NCI-H2081 (cell line): ENCODE measurements at regions not wholly inside any gene's neighbourhood (a gene's known extent, or its start where the extent isn't known, plus 50 kb on each side); places are given as distances from the start of the nearest gene placed in this dataset.
A peak's percentile ranks its signal among the peaks of the same experiment; 100 is the strongest.

Source experiments
- DNase-seq, 2 experiments: peaks; one replicate each; lab custom pipeline; 2025; lab: John Stamatoyannopoulos, UW

DNA sequence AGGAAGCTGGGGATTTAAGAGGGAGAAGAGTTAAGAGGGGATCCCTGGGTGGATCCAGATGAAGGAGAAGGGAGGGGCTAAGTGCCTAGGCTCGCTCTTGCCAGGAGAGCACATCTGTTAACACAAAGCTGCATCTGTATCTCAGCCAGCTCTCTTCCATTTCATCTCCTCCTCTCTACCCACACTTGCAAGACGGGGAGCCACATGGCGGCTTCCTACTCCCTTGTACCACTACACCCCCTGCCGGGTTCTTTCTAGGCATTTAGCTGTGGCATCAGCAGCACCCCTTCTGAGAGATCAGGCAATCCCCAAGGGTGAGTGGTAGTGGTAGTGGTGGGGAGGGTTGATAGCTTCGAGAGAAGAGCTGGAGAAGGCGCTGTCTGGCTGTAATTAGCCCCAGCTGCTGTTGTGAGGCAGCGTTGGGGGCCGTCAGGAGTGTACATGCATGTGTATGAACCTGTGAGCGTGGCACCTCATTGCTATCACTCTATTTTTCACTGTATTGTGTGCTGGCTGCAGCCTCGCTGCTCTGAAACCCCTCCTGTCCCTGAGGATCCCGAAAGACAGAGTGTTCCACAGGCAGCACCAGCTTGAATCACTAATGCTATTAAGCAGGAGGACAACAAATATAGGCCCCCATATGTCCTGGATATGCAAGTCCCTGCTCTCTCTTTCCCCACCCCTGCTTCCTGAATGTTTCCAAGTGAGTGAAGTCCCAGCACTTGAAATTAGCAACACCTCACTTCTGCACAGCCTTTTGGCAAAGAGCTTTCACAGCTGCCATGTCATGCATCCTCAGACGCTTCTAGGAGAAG is 73.7 kb downstream of the RTL9 start:
- DNase-seq, result no peak

GRCh38 chrX:110432906-110433215 is 74.2 kb downstream of the RTL9 start:
- DNase-seq, result no peak

GRCh38 chrX:110435196-110435595 is 76.5 kb downstream of the RTL9 start:
- no peak for DNase-seq

GRCh38 chrX:110436523-110436922 is 77.9 kb downstream of the RTL9 start:
- DNase-seq, result no peak

DNA sequence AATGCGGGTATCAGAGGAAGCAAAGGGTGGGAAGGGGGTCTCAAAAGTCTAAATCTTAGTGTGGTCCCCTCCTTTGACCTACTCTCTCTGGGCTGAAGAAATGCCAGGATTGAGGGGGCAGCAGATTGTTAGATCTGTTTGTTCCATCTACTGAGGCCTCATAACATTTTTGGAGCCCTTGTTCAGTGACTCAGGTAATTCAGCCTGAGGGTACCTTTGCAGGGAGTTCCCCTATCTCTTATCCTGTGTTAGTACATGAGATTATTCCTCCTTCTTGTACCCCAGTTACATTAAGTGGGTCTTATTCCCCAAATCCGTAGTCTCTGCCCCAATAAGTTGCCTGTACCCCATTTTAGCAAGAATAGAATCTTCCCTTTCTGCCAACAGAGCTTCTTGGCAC is 79.0 kb downstream of the RTL9 start:
- no peak for DNase-seq

DNA sequence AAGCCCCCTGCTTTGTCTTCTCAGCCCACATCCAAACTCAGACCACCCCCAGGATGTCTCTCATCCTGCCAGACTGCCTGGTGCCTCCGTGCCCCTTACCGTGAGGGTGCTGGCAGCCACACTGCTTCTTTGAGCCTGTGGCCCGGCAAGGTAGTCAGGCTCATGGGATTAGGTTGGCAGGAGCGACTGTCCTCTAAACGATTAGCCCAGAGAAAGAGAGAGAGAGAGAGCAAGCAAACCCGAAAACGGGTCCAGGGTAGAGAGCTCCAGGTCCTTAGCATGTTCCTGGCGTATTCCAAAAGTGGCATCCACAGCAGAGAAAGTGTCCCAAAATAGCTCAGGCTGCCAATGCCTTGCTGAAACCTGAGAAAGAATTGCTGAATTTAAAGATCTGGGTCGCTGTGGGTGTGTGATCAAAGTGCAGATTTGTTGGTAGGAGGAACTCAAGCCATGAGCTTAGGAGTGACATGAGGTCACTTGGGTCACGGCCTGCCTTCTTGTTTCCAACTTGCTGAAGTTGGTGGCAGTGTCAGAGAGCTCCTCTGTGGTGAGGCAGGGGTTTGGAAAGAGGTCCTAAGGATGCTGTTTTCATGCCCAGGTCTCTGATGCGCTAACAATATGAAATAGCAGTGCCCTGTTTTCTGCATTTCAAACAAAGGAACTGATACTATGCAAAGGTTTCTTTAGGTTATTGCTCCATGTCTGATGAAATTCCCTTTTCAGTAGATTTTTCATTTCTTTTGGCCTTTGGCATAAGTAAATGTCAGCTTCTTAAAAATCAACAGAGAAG is 81.6 kb downstream of the RTL9 start:
- no peak for DNase-seq

GRCh38 chrX:110442635-110443034 is 84.0 kb downstream of the RTL9 start:
- DNase-seq, result peak in 1 of 2 experiments; percentile 23

DNA sequence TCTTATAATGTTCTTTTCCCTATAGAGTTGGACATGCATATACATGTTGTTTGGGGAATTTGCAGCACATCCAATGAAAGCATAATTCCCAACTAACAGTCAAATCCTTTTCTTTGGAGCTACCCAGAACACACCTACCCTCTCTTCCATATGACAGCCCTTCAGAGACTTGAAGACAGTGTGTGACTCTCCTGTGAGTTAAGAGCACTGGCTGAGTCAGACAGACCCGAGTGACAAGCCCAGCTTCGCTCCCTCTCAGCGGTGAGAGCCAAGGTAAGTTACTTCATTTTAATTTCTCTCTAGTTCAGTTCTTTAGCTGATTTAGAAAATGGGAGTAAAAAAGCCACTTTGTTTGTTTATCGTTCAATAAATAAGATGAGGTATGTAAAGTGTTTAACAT is 86.3 kb downstream of the RTL9 start:
- DNase-seq, result no peak

DNA sequence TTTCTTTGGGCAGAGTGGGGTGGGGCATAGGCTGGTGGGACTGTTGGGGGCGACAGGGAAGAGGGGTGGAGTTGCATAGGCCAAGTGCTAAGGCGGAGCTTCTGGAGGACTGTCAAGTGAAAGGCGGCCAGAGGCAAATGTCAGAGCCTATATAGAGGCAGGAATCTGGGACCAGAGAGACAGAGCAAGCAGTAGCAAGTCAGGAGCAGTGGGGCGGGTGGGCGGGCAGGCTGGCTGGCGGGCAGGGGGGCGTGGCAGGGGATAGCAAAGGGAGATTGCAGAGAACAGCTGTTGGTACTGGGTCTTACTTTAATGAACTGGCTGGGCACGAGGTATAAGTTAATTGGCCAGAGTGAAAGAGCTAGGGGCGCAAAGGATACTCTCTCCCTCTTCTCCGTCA is 89.8 kb downstream of the RTL9 start:
- no peak for DNase-seq

GRCh38 chrX:110449312-110449711 is 90.7 kb downstream of the RTL9 start:
- no peak for DNase-seq

DNA sequence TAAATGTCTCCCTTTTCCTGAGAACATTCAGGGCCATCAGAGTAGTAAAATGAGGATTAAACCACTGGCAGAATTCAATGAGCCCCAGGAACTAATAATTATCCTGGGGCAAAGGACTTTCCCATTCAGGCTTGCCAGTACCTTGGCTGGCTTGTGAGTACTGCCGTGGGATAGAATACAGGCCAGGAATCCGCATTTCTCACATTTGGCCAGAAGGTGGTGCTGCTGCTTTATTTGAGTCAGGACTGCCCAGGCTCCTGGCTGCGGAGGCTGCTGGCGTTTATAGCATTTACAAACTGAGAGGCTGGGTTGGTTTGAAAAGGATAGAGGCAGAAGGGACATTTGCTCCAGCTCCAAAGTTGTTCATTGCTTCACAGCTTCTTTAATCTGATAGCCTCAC is 91.4 kb downstream of the RTL9 start:
- DNase-seq, result peak; percentile 80 to 83

DNA sequence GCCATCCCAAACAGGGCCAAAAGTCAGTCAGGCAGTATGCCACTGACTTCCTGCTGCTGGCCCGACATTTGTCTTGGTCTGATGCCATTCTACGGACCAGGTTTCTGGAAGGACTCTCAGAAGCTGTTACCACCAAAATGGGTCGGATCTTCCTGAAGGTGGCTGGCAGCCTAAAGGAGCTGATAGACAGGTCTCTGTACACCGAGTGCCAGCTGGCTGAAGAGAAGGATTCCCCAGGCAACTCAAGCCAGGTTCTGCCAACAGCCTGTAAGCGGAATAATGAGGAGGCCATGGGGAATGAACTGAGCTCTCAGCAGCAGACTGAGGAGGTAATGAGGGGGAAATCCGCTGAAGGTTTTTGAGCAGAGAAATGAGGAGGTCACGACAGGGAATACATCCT is 95.7 kb downstream of the RTL9 start:
- DNase-seq, result no peak

GRCh38 chrX:110462957-110463356 is 104.3 kb downstream of the RTL9 start:
- peak; percentile 7 to 38 for DNase-seq

DNA sequence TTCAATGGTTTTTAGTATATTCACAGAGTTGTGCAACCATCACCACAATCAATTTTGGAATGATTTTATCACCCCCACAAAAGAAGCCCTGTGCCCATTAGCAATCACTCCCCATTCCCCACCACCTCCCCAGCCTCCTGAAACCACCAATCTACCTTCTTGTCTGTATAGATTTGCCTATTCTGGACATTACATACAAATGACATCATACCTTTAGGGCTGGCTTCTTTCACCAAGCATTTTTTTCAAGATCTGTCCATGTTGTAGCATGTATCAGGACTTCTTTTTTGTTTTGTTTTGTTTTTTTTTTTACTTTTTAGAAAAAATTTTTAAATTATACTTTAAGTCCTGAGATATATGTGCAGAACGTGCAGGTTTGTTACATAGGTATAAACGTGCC is 108.1 kb downstream of the RTL9 start:
- no peak for DNase-seq

DNA sequence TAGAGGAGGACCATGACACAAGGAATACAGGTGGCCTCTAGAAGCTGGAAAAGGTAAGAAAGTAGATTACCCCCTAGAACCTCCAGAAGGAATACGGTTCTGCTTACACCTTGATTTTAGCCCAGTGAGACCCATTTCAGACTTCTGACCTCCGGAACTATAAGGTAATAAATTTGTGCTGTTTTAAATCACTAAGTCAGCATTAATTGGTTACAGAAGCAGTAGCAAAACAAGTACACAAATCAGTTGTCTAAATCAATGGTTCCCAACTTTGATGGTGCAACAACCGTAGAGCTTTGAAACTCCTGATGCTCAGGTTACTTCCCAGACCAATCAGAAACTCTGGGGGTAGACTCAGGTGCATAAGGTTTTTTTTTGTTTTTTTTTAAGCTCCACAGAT is 113.6 kb downstream of the RTL9 start:
- no peak for DNase-seq

GRCh38 chrX:110477593-110478228 is 119.1 kb downstream of the RTL9 start:
- no peak for DNase-seq

DNA sequence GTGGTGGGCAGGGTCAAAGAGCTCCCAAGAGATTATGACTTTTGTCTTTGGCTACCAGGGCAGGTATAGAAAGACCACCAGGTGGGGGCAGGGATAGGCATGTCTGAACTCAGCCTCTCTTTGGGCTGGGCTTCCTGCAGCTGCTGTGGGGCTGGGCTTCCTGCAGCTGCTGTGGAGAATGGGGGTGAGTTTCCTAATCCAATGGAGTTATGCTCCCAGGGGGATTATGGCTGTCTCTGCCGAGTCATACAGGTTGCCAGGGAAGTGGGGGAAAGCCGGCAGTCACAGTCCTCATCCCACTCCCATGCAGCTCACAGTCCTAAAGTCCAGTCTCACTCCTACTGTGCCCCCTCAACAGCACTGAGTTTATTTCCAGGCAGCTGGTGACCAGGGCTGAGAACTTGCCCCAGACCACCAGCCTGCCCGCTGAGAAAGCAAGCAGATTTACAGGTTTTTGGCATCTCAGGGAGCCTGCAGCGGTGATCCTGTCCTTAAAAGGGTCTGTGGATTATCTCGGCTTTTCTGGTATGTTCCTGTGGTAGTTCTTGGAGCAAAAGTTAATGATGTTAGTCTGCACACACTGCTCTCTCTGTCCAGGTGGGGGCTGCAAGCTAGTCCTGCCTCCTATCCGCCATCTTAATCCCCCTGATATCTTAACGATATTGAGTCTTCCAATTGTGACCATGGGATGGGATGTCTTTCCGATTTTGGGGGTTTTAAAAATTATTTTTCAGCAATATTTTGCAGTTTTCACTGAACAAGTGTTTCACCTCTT is 133.4 kb downstream of the RTL9 start:
- DNase-seq, result no peak

DNA sequence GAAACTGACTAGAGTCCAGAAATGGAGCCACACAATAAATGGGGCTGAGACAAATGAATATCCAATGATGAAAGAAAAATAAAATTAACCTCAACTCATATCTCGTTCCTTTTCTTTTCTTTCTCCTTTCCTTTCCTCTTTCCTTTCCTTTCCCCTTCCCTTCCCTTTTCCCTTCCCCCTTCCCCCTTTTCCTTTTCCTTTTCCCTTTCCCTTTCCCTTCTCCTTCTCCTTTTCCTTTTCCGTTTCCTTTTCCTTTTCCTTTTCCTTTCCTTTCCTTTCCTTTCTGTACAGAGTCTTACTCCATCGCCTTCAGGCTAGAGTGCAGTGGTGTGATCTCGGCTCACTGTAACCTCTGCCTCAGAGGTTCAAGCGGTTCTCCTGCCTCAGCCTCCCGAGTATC is 146.3 kb downstream of the RTL9 start:
- no peak for DNase-seq

DNA sequence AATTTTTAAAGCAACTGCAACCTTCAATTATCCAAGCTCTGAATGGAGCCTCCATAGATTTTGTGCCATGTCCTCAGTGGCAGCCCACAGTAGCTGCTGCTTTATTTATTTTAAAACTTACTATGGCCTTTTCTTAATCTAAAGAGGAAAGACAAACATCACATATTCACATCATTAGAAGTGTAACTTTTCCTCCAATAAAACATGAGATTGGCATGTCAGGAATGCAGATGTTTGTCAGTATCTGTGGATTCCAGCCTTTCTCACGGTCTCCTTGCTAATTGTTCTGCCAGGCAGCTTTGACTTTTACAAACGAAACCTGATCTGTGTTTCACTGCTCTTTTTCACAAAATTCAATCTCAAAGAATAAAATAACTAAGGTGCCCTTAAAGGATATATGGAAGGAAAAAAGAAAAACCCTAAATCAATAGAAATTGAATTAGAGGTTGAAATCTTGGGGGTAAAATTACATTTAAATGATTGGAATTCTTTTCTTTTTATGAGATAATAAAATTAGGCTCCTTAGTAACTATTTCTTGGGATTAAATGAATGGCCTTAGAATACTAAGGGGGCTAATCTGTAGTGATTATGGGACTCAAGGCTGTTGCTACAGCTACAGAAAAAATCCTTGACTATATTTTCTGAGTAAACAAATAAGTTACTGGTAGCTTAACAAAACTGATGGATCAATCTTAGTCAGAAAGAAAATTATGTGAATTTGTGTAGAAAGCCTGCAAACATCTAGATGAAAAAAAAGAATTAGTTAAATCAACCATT is 151.3 kb downstream of the RTL9 start:
- no peak for DNase-seq

DNA sequence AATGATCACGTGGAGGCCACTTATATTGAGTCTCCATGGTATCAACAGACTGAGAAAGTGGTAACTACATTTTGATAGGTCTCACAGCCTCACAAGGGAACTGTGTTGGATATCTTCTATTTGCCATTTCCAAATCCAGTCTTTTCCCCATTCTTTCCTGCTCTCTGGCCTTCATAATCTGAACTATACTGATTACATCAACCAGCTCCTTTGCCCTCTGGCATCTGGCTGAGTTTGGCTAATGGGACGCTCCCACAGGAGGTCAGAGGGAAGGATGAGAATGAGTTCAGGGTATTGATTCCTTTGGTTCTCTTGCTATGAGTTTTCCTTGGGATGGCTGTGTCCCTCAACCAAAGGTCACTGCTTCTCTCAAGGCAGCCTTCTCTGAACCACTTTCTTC is 152.6 kb downstream of the RTL9 start:
- DNase-seq, result no peak

- DNase-seq, result no peak
Measured at GRCh38 chrX:110512341-110512740, 153.7 kb downstream of the RTL9 start.

- no peak for DNase-seq
Measured at GRCh38 chrX:110514509-110514908, 155.9 kb downstream of the RTL9 start.
